ENCODE measurements at regions not wholly inside any gene's neighbourhood (a gene's known extent, or its start where the extent isn't known, plus 50 kb on each side); places are given as distances from the start of the nearest gene placed in this dataset.

DNA sequence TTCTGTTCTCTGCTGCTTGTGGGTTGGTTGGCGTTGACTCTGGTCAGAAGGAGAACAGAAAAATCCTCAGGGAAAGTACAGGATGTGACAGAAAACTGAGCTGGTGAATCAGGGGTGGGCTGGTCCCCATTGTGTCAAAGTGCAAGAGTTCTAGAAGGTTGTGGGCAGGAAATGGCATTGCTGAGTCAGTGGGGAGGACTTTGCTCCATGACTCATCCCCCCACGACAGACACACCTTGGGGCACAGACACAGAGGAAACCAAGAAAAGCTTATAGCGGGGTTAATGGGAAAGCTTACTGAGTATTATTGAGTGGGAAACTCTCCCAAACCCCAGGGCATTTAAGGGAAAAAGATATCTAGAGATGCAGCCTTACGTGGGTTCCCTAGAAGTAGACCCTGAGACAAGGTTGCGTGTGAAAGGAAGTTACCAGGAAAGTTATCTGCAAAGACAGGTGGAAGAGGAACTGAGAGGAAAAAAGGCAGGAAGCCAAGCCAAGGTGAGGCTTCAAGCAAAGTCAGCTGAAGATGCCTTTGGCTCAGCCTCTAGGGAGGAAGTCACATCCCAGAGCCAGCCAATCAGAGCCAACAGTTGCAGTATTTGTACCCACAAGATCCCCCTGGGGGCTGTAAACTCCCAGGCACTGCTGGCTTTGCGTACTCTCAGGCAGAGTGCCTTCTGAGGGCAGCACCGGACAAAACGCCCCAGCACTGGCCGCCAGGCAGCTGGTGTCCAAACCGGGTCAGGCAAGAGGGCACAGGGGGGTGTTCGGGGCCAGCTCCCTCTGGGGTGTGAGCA is 86.4 kb downstream of the FOXL1 start:
- no peak for DNase-seq

GRCh38 chr16:86665319-86665675 is 86.9 kb downstream of the FOXL1 start:
- DNase-seq, result no peak

DNA sequence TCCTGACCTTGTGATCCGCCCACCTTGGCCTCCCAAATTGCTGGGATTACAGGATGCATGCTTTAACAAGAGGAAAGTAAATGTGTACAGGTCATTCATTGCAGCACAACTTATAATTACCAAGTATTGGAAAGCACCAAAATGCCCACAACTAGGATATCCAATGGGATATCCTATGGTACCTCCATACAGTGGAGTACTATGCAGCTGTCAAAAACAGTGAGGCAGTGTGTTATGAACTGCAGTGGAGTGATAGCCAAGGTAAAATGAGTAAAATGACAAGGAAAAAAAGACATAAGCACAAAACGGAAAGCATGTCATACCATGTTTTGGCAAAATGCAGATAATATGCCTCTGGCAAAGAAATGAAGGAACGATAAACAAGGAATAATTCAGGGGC is 87.6 kb downstream of the FOXL1 start:
- no peak for DNase-seq

DNA sequence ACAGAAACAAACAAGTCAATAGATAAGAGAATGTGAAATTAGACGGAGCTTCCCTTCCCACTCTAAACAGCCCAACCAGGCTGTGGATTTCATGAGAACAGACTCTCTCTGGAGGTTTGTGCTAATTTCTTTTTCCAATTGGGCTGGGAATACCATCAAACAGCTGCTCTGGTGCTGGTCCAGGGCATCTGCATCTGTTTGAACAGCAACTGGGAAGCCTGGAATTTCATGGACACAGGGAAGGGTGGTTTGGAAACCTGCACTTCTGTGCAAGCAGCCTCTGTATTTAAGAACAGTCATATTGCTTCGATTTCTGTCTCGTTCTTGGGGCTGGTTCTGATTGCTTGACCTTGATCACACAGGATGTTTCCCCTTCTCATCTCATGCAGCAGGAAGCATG is 88.7 kb downstream of the FOXL1 start:
- DNase-seq, result no peak

- DNase-seq, result no peak
Observed at GRCh38 chr16:86668136-86668910, 90.0 kb downstream of the FOXL1 start.

DNA sequence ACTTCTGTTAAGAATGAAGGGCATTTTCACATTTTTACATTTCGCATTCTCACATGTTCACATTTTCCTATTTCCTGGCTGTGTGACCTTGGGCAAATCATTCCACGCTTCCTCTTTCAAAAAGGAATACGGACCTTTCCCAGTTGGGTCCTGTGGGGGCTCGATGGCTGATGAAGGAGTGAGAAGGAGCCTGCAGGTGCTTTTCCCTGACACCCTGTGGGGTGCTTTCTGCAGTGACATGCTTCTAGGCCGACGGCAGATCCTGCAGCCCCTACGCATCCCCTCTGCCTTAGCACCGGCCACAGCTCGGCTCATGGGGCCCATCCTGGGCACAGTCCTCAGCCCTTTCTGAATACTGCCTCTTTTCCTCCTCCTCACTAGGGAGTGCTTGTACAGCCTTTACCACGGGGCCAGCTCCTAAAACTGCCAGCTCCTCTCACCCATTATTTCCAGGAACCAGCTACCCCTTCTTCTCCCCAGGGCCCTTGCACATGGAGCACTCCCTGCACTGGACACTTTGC is 91.0 kb downstream of the FOXL1 start:
- no peak for DNase-seq

- DNase-seq, result no peak
Observed at GRCh38 chr16:86669937-86670749, 91.8 kb downstream of the FOXL1 start.

DNA sequence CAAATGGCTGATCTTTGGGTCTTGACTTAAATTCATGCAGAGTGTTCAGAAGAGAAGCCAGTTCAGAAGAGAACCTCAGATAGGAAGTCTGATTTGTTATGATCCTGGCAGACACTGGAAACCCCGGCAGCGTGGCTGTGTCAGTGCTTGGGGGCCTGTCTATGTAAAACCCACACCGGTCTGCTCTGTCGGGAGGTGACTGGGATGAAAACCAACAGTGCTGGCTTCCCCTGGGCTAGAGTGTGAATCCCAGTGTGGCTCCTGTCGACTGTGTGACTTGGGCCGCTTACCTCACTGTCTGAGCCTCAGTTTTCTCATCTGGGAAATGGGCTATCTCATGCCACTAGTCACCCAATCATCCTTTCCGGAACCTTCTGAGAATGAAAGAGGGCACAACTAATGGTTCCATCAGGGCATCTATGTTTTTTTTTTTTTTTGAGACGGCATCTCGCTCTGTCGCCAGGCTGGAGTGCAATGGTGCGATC is 92.4 kb downstream of the FOXL1 start:
- DNase-seq, result no peak

DNA sequence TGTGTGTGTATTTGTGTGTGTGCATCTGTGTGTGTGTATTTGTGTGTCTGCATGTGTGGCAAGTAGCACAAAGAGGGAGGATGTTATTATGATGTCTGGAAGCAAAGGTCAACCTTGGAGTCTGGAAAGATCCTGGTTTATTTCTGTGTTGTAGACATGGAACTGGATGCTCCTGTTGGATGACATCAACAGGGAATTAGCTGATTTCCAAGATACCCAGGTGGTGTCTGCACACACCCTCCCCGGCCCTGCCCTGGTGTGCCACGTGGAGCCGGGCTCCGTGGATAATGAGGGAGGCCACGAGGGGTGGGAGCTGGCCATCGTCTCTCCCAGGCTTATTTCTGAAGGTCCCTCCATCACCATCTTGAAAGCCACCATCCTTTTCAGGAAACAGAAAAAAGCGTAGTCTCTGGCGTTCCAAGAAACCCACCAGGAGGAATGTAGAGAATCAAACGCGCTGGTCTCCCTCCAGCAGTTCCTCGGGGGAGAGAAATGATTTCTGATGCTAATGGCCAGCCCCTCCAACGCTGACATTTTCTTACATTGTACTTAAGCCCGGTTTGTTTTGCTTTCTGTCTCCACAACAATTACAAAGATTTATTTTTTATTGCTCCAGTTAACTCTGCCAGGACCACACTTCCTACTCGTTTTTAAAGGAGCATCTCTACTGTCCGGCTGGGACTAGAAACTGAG is 93.3 kb downstream of the FOXL1 start:
- DNase-seq, result peak; percentile 90

GRCh38 chr16:86672179-86672863 is 94.0 kb downstream of the FOXL1 start:
- DNase-seq, result no peak

- DNase-seq, result no peak
Observed at GRCh38 chr16:86673090-86673955, 95.0 kb downstream of the FOXL1 start.

GRCh38 chr16:86673956-86674453 is 95.7 kb downstream of the FOXL1 start:
- no peak for DNase-seq

- no peak for DNase-seq
Observed at GRCh38 chr16:86676254-86676670, 97.9 kb downstream of the FOXL1 start.

GRCh38 chr16:86679490-86679889 is 101.1 kb downstream of the FOXL1 start:
- no peak for DNase-seq

DNA sequence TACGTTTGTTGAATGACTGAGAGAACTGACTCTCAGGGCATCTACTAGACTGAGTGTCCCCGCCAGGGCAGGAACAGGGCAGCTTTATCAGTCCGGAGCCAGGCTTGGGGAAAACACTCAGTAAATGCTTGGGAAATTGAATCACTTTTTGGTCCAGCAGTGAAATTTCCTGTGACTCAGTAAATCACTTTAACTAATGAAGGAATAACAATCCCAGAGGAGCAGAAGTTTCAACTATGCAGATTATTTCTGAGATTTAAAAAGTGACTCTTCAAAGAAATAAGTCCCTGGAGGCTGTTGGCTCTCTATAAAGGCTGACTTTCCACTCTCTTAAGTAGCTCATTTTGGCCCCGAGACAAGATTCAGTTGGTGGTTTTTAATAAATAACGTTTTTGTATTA is 101.8 kb downstream of the FOXL1 start:
- peak; percentile 63 for DNase-seq

DNA sequence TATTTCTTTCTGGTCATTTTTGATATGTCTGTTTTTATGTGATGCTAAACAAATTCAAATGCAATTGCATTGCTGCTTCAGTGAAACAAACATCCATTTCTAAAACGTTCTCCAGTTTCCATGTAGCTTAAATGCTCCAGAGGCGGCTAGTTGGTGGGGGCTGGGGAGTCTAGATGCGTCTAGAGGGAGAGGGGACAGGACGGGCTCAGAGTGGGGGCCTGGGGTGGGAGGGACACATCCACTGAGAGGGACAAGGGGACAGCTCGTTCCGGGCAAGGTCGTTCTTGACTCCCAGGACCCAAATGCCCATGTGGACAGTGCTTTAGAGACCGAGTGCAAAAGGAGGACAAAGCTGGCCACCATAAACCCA is 102.3 kb downstream of the FOXL1 start:
- DNase-seq, result no peak

DNA sequence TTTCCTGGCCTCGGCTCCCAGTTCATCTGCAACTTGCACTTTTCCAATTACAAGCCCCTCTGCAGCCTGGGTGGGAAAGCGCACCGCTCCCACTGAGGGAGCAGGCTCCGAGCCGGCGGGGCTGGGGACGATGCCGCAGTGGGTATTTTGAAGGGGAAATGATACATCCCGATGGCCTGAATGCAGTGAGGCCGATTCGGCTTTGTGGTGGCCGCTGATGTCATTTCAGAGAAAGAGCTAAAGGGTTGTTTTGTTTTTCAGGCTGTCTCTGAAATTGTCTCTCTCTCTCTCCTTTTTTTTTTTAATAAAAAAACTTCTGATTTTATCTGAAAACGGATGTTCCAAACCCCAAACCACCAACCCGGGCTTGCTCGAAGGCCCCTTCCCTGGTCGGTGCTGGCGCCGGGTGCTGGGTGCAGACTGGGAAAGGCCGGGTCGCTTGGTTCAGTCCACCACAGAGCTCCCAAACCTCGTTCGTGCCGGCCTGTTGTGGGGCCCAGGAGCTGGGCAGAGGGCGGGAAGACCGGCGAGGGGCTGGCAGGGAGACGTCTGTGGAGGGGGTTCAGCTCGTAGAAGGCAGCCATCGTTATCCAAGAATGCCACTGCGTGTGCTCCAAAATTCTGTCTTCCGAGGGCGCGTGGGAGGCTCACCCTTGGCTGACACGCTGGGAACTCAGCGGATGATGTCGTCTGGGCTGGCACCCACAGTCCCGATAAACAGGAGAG is 102.8 kb downstream of the FOXL1 start:
- no peak for DNase-seq

- no peak for DNase-seq
Observed at GRCh38 chr16:86681757-86682106, 103.4 kb downstream of the FOXL1 start.

DNA sequence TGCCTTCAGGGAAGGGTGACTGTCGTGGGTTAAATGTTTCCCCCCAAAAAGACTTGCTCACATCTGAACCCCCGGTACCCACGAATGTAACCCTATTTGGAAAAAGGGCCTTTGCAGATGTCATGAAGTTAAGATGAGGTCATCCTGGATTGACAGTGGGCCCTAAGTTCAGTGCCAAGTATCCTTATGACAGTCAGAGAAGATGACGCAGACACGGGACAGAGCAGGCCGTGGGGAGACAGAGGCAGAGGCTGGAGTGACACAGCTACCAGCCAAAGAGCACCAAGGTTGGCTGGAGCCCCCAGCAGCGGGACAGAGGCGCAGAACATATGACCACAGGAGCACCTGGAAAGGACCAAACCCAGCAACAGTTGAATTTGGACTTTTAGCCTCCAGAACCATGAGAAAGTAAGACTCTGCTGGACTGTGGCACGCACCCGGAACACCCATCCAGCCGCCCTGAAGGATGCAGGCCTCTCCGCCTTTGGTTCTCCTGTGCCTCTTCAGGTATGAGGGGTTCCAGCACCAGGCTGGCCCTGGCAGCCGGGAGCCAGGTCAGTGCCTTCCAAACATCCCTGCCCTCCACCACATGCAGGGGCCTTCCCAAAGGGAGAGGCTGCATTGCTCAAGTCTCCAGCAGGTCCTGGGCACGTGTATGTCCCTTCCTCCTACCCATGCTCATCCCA is 104.0 kb downstream of the FOXL1 start:
- no peak for DNase-seq

Data from renal pelvis (tissue), 1 donor.